ENCODE measurements at regions not wholly inside any gene's neighbourhood (a gene's known extent, or its start where the extent isn't known, plus 50 kb on each side); places are given as distances from the start of the nearest gene placed in this dataset.

GRCh38 chr7:41002741-41003610, 699.9 kb downstream of the INHBA start:
- peak; percentile 48 for DNase-seq (ENCODE audit: low read depth, low spot score)
- Mint-ChIP-seq H3K27ac (ENCODE audit: unreplicated experiment) (no peak overlapping the region), H3K4me1 (peaks cover 9% of the 10 kb centered on the region), H3K9me3 (peaks cover 5% of the 10 kb centered on the region), H3K27me3 (ENCODE audit: low read depth) (no peaks in the 10 kb centered on the region), H3K4me3 (no peak overlapping the region), H3K36me3 (ENCODE audit: low read depth) (no peaks in the 10 kb centered on the region)
- peak; percentile 82 for TF ChIP-seq CTCF (conservative IDR thresholded peaks at IDR 0.05)

GRCh38 chr7:41000042-41000441, 702.8 kb downstream of the INHBA start:
- Mint-ChIP-seq H3K4me1 (peaks cover 5% of the 10 kb centered on the region), H3K36me3 (ENCODE audit: low read depth) (no peaks in the 10 kb centered on the region), H3K9me3 (peaks cover 2% of the 10 kb centered on the region), H3K27me3 (ENCODE audit: low read depth) (no peaks in the 10 kb centered on the region), H3K4me3 (no peak overlapping the region), H3K27ac (ENCODE audit: unreplicated experiment) (no peak overlapping the region)
- DNase-seq (ENCODE audit: low read depth, low spot score), result no peak
- TF ChIP-seq CTCF (conservative IDR thresholded peaks at IDR 0.05), result no peak

GRCh38 chr7:40996233-40996677, 706.6 kb downstream of the INHBA start:
- DNase-seq (ENCODE audit: low read depth, low spot score), result no peak
- H3K9me3 Mint-ChIP-seq, result peaks cover 3% of the 10 kb centered on the region
- no peak overlapping the region for H3K4me3 Mint-ChIP-seq
- H3K27ac Mint-ChIP-seq (ENCODE audit: unreplicated experiment), result no peak overlapping the region
- peaks cover 2% of the 10 kb centered on the region for H3K27me3 Mint-ChIP-seq (ENCODE audit: low read depth)
- H3K4me1 Mint-ChIP-seq, result no peaks in the 10 kb centered on the region
- no peaks in the 10 kb centered on the region for H3K36me3 Mint-ChIP-seq (ENCODE audit: low read depth)
- TF ChIP-seq CTCF (conservative IDR thresholded peaks at IDR 0.05), result no peak

- H3K9me3 Mint-ChIP-seq, result peaks cover 5% of the 10 kb centered on the region
- H3K4me1 Mint-ChIP-seq, result no peaks in the 10 kb centered on the region
- no peak for TF ChIP-seq CTCF (conservative IDR thresholded peaks at IDR 0.05)
- H3K36me3 Mint-ChIP-seq (ENCODE audit: low read depth), result no peaks in the 10 kb centered on the region
- H3K27ac Mint-ChIP-seq (ENCODE audit: unreplicated experiment), result no peak overlapping the region
- peaks cover 2% of the 10 kb centered on the region for H3K27me3 Mint-ChIP-seq (ENCODE audit: low read depth)
- no peak for DNase-seq (ENCODE audit: low read depth, low spot score)
- H3K4me3 Mint-ChIP-seq, result no peak overlapping the region
These were observed 712.0 kb downstream of the INHBA start for GRCh38 chr7:40990841-40991240.

DNA sequence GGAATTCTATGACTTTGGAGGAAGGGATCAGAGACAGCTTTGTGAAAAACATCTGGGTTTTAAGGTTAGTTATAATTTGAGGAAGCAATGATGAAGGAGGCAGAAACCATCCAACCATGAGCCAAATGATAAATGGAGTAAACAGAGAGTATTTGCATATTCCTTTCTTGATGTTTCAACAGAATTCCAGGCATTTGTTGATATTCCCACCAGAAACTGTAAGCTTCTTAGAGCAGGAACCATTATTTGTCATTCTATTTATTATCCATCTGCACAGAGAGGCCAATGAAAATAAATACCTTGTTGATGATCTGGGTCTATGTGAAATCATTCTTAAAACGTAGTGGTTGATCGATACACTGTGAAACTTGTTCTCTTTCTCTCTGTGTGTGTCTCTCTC, 715.3 kb downstream of the INHBA start:
- H3K27me3 Mint-ChIP-seq (ENCODE audit: low read depth), result peaks cover under 1% of the 10 kb centered on the region
- no peaks in the 10 kb centered on the region for H3K4me1 Mint-ChIP-seq
- H3K36me3 Mint-ChIP-seq (ENCODE audit: low read depth), result no peaks in the 10 kb centered on the region
- no peak overlapping the region for H3K27ac Mint-ChIP-seq (ENCODE audit: unreplicated experiment)
- DNase-seq (ENCODE audit: low read depth, low spot score), result no peak
- H3K9me3 Mint-ChIP-seq, result peaks cover 3% of the 10 kb centered on the region
- no peak for TF ChIP-seq CTCF (conservative IDR thresholded peaks at IDR 0.05)
- H3K4me3 Mint-ChIP-seq, result no peak overlapping the region

All from neural crest cell (in vitro differentiated cells).